ENCODE measurements at regions not wholly inside any gene's neighbourhood (a gene's known extent, or its start where the extent isn't known, plus 50 kb on each side); places are given as distances from the start of the nearest gene placed in this dataset.

DNA sequence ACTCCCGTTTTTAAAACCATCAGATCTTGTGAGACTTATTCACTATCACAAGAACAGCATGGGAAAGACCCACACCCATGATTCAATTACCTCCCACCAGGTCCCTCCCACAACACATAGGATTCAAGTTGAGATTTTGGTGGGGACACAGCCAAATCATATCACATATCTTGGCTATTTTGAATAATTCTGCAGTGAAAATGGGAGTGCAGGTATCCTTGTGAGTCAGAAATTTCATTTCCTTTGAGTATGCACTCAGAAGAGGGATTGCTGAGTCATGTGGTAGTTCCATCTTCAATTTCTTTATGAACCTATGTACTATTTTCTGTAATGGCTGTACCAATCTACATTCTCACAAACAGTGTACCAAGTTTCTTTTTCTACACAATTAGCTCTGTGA is 125.8 kb downstream of the ANKRD7 start:
- TF ChIP-seq FOXA1 (IDR thresholded peaks at IDR 0.05) (no peak), SP1 (IDR thresholded peaks at IDR 0.05) (no peak), ELF4 (IDR thresholded peaks at IDR 0.05) (no peak), TARDBP (IDR thresholded peaks at IDR 0.05) (no peak), SUZ12 (IDR thresholded peaks at IDR 0.05) (no peak), BHLHE40 (IDR thresholded peaks at IDR 0.05; ENCODE audit: borderline replicate concordance) (no peak), NFRKB (IDR thresholded peaks at IDR 0.05) (no peak), FOXM1 (IDR thresholded peaks at IDR 0.05; ENCODE audit: borderline replicate concordance) (no peak), L3MBTL2 (conservative IDR thresholded peaks at IDR 0.05) (no peak), ARNT (IDR thresholded peaks at IDR 0.05) (no peak)
